GM19239 (cell line): ENCODE measurements at regions not wholly inside any gene's neighbourhood (a gene's known extent, or its start where the extent isn't known, plus 50 kb on each side); places are given as distances from the start of the nearest gene placed in this dataset.
"Not testable (repeated sequence)": the region's sequence is repeated elsewhere in the genome, so short reads cannot be mapped to it uniquely, and the experiment has no call there.

Source experiments
- DNase-seq: peaks from one replicate; pipeline ENCODE4 v3.0.0; 2011; ENCODE audit warnings: low spot score; ENCODE audit not compliant: insufficient read length
- FAIRE-seq: peaks from 2 replicates; lab custom pipeline; 2011; peaks lifted over from hg19 to GRCh38; lab: Jason Lieb, UNC

GRCh38 chrX:92081250-92081649 lies 302.1 kb downstream of the PCDH11X start:
- DNase-seq, result not testable (repeated sequence)
- peak; percentile 71 for FAIRE-seq

- FAIRE-seq, result peak; percentile 39
Observed at GRCh38 chrX:92090756-92091155, 311.6 kb downstream of the PCDH11X start.

GRCh38 chrX:92098136-92098535 lies 319.0 kb downstream of the PCDH11X start:
- not testable (repeated sequence) for FAIRE-seq, DNase-seq

More at GRCh38 chrX:92090756-92091155, 311.6 kb downstream of the PCDH11X start:
- DNase-seq, result not testable (repeated sequence)

- not testable (repeated sequence) for FAIRE-seq, DNase-seq
Observed at GRCh38 chrX:92100095-92100494, 320.9 kb downstream of the PCDH11X start.

- not testable (repeated sequence) for FAIRE-seq, DNase-seq
Observed at GRCh38 chrX:92105693-92106092, 326.5 kb downstream of the PCDH11X start.

GRCh38 chrX:92106671-92107070 lies 327.5 kb downstream of the PCDH11X start:
- FAIRE-seq, DNase-seq: not testable (repeated sequence)

GRCh38 chrX:92110410-92110911 lies 331.3 kb downstream of the PCDH11X start:
- FAIRE-seq, DNase-seq: not testable (repeated sequence)

GRCh38 chrX:92117701-92118100 lies 338.5 kb downstream of the PCDH11X start:
- not testable (repeated sequence) for FAIRE-seq, DNase-seq

GRCh38 chrX:92163035-92163434 lies 383.9 kb downstream of the PCDH11X start:
- FAIRE-seq, DNase-seq: not testable (repeated sequence)

GRCh38 chrX:92209936-92210335 lies 430.8 kb downstream of the PCDH11X start:
- no peak for DNase-seq
- no peak for FAIRE-seq

GRCh38 chrX:92213786-92214185 lies 434.6 kb downstream of the PCDH11X start:
- FAIRE-seq (no peak), DNase-seq (no peak)

GRCh38 chrX:92215011-92215410 lies 435.8 kb downstream of the PCDH11X start:
- FAIRE-seq, DNase-seq: not testable (repeated sequence)

GRCh38 chrX:92224406-92224805 lies 445.2 kb downstream of the PCDH11X start:
- FAIRE-seq (no peak), DNase-seq (no peak)

GRCh38 chrX:92230628-92231027 lies 451.5 kb downstream of the PCDH11X start:
- DNase-seq (no peak), FAIRE-seq (no peak)

- no peak for FAIRE-seq
- DNase-seq, result no peak
Observed at GRCh38 chrX:92231391-92231790, 452.2 kb downstream of the PCDH11X start.

- FAIRE-seq (no peak), DNase-seq (no peak)
Observed at GRCh38 chrX:92232182-92232581, 453.0 kb downstream of the PCDH11X start.

- DNase-seq (no peak), FAIRE-seq (no peak)
Observed at GRCh38 chrX:92241249-92241648, 462.1 kb downstream of the PCDH11X start.

- no peak for FAIRE-seq
Observed at GRCh38 chrX:92247076-92247475, 467.9 kb downstream of the PCDH11X start.

GRCh38 chrX:92249125-92249524 lies 469.9 kb downstream of the PCDH11X start:
- DNase-seq (no peak), FAIRE-seq (no peak)

More at GRCh38 chrX:92247076-92247475, 467.9 kb downstream of the PCDH11X start:
- no peak for DNase-seq

- no peak for DNase-seq
- FAIRE-seq, result no peak
Observed at GRCh38 chrX:92260102-92260501, 480.9 kb downstream of the PCDH11X start.

GRCh38 chrX:92270936-92271855 lies 492.0 kb downstream of the PCDH11X start:
- FAIRE-seq (peak; percentile 4), DNase-seq (no peak)
